ENCODE measurements at regions not wholly inside any gene's neighbourhood (a gene's known extent, or its start where the extent isn't known, plus 50 kb on each side); places are given as distances from the start of the nearest gene placed in this dataset.

DNA sequence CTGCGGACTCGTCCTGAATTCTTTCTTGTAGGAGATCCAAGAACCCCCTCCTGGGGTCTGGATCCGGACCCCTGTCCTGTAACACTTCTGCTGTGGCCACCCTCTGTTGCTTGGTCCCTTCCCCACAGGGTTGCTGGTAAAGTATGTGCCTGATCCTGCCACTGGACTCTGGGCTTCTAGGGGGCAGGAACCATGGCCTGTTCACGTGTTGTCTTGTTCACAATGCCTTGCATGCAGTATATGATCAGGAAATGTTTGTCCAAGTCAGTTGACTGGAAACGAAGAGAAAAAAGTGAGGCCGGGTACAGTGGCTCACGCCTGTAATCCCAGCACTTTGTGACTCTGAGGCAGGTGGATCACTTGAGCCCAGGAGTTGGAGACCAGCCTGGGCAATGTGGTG, 139.3 kb upstream of the ALDH1B1 start:
- H3K4me3 ChIP-seq (ENCODE audit: low read depth, low read length) = no peak overlapping the region
- TF ChIP-seq, protein P1, sequence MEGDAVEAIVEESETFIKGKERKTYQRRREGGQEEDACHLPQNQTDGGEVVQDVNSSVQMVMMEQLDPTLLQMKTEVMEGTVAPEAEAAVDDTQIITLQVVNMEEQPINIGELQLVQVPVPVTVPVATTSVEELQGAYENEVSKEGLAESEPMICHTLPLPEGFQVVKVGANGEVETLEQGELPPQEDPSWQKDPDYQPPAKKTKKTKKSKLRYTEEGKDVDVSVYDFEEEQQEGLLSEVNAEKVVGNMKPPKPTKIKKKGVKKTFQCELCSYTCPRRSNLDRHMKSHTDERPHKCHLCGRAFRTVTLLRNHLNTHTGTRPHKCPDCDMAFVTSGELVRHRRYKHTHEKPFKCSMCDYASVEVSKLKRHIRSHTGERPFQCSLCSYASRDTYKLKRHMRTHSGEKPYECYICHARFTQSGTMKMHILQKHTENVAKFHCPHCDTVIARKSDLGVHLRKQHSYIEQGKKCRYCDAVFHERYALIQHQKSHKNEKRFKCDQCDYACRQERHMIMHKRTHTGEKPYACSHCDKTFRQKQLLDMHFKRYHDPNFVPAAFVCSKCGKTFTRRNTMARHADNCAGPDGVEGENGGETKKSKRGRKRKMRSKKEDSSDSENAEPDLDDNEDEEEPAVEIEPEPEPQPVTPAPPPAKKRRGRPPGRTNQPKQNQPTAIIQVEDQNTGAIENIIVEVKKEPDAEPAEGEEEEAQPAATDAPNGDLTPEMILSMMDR (IDR thresholded peaks at IDR 0.05; ENCODE audit: low read depth, low read length, missing control alignments) = no peak
- no peak for DNase-seq (ENCODE audit: low read depth)

DNA sequence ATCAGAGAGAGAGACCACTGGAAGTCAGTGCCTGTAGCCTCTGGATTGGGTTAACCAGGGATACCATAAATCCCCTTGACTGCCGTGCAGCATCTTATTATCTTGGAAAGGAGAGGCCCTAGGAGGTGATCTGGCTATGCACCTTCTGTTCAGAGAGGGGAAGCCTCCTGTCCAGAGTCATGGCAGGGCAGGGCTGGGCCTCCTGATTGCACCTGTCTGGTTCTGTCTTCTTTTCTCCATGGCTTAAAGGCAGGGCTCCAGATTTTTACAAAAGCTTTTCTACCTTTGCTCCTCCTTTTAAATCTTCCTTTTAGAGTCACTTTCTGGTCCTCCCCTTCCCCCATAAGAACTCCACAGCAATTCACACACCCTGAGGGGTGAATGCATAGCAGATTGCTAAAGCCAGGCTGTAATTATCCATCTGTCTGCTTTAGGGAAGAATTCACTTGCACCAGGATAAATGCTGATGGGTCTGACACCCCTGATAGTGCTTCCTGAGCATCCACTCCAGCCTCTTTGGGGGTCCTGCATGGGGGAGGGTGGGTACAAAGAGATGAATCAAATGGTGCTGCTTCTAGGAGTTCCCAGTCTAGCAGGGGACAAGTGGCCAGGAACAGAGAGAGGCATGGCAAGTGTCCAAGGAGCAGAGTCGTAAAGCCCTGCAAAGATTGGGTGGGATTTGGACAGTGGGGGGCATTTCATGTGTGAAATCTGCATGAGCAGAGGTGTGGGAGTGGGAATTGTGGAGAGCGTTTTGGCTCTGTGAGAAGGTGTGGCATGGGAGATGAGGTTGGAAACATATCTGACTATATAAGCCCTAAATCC, 141.3 kb upstream of the ALDH1B1 start:
- TF ChIP-seq, protein P1 (IDR thresholded peaks at IDR 0.05; ENCODE audit: low read depth, low read length, missing control alignments) = no peak
- DNase-seq (ENCODE audit: low read depth) = no peak
- no peak overlapping the region for H3K4me3 ChIP-seq (ENCODE audit: low read depth, low read length)

DNA sequence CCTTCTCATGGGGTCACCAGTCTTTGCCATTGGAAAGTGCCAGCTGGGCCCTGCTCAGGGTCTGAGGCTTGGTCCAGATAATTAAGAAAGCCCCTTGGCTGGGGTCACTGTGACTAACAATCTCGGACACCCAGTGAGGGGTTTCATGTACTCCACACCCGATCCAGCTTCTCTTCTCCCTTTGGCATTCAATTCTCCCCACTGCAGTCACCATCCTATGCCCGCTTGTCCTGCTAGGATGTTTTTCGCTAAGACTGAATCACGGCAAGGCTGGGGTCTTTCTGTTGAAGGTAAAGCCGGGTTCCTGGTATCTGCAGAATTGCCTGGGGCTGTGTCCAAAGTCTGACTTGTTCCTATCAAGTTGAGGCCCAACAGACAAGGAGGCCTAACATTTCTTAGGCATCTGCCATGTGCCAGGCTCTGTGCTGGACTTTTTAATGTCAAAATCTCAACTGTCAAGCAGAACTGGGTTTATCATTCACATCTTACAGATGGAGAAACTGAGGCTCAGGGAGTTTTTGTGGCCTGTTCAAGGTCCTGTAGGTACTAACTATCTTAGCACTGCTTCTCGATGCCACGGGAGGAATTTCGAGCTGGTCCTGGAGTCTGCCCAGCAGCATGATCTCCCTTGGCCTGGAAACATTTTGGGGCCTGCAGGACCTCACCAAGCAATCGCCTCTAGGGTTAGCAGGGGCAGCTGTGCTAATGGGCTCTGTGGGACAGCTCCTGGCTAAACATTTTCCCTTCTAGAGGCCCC, 142.0 kb upstream of the ALDH1B1 start:
- DNase-seq (ENCODE audit: low read depth) = no peak
- TF ChIP-seq, protein P1 (IDR thresholded peaks at IDR 0.05; ENCODE audit: low read depth, low read length, missing control alignments) = no peak
- no peak overlapping the region for H3K4me3 ChIP-seq (ENCODE audit: low read depth, low read length)

DNA sequence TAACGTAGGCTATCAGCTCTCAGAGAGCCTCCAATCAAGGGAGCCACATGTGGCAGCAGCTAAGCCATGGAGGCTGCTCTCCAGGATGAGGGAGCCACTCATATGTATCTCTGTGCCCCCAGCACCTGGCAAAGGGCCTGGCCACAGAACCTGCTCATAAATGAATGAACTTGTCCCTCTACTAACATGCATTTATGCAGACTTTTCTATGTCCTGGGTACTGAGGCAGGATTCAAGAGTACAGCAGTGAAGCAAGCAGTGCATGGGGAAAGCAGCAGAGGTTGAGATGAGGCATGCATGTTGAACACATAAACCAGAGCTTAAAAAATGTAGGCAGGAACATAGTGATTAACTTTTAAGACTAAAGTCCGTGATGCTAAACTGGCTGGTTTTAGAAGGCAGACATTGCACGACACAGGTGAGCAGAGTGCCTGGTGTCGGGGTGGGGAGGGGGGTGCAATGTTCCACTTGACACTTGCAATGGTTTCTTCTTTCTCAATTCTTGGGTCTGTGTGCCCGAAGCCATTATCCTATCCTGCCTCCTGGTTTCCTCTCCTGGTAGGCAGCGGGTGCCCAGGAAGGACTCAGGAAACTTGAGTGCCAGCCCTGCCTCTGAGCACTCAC, 142.8 kb upstream of the ALDH1B1 start:
- DNase-seq (ENCODE audit: low read depth) = no peak
- TF ChIP-seq, protein P1 (IDR thresholded peaks at IDR 0.05; ENCODE audit: low read depth, low read length, missing control alignments) = no peak
- H3K4me3 ChIP-seq (ENCODE audit: low read depth, low read length) = no peak overlapping the region

DNA sequence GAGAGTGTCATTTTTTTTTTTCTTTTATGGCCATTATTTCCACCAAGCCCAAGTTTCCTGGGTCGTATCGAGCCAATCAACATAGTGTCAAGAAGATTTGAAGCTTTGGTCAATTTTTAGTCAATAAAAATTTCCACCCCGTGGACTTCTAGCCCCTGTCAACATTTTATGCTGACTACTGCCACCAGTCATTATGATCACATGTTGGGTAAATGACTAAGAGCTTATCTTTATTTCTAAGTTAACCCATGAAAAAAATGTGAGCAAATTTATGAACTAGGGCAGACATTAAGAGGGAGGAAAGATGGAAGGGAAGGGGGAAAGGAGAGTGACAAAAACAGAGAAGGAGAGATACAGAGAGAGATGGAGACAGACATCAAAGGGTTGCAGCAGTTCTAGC, 143.5 kb upstream of the ALDH1B1 start:
- TF ChIP-seq, protein P1 (IDR thresholded peaks at IDR 0.05; ENCODE audit: low read depth, low read length, missing control alignments) = no peak
- no peak overlapping the region for H3K4me3 ChIP-seq (ENCODE audit: low read depth, low read length)
- DNase-seq (ENCODE audit: low read depth) = no peak

DNA sequence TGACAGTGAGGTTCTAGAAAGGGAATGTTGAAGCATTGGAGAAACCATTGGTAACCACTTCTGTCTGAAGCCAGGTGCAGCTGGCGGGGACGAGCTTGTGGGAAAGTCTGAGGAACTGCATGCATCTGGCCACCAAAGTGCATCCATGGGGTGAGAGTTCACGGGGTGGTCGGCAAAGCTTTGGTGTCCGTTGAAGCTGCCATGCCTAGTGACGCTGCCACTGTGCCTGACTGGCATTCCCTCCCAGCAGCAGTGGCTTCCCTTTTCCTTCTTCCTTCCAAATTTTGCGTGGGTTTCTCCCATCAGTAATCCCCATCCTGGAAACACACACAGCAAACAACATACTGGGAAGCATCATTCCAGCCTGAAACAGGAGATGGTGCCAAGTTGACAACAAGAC, 145.7 kb upstream of the ALDH1B1 start:
- TF ChIP-seq, protein P1 (IDR thresholded peaks at IDR 0.05; ENCODE audit: low read depth, low read length, missing control alignments) = no peak
- no peak overlapping the region for H3K4me3 ChIP-seq (ENCODE audit: low read depth, low read length)
- no peak for DNase-seq (ENCODE audit: low read depth)

Data from GM12864 (cell line).